Right atrium auricular region (tissue), 2 donors: ENCODE measurements at regions not wholly inside any gene's neighbourhood (a gene's known extent, or its start where the extent isn't known, plus 50 kb on each side); places are given as distances from the start of the nearest gene placed in this dataset.

Source experiments
- DNase-seq: peaks from one replicate; pipeline ENCODE4 v3.0.0-alpha.2; 2019; ENCODE audit warnings: low spot score
- H3K27ac ChIP-seq, 2 donors: fragments of 200-600 bp; sonication (generic); 1 replicate in 1 of 2; 2 replicates in 1 of 2; pipeline ENCODE4 v1.5.1; 2016 to 2019
- H3K27me3 ChIP-seq, 2 donors: fragments of 200-600 bp; sonication (generic); one replicate each; pipeline versions ENCODE4 v1.5.1 to v1.6.0; 2017 to 2019
- H3K36me3 ChIP-seq: fragments of 200-600 bp; sonication (generic); one replicate; pipeline ENCODE4 v1.5.1; 2016
- H3K4me1 ChIP-seq, 2 donors: fragments of 200-600 bp; sonication (generic); one replicate each; pipeline versions ENCODE4 v1.5.1 to v1.6.0; 2017 to 2019
- H3K4me3 ChIP-seq, 2 donors: fragments of 200-600 bp; sonication (generic); 1 replicate in 1 of 2; 2 replicates in 1 of 2; pipeline ENCODE4 v1.5.1; 2017 to 2019; ENCODE audit warnings: mild to moderate bottlenecking in 1 of 2, moderate library complexity in 1 of 2
- H3K9me3 ChIP-seq, 2 donors: fragments of 200-600 bp; sonication (generic); one replicate each; pipeline ENCODE4 v1.5.1; 2019
- CTCF ChIP-seq, 2 donors: fragments of 200-600 bp; sonication (generic); IDR thresholded peaks; one replicate each; pipeline ENCODE4 v1.5.1; 2019; ENCODE audit warnings: antibody characterized with exemption in 2 of 2

GRCh38 chr2:217475791-217476190, 527.0 kb downstream of the TNS1 start:
- H3K4me1 ChIP-seq: no peaks in the 10 kb centered on the region
- H3K27ac ChIP-seq: no peak overlapping the region
- H3K36me3 ChIP-seq: no peaks in the 10 kb centered on the region
- H3K4me3 ChIP-seq: no peak overlapping the region
- TF ChIP-seq CTCF (IDR thresholded peaks at IDR 0.05): no peak
- no peaks in the 10 kb centered on the region for H3K27me3 ChIP-seq
- DNase-seq: no peak
- no peaks in the 10 kb centered on the region for H3K9me3 ChIP-seq

- H3K4me3 ChIP-seq: no peak overlapping the region
- no peaks in the 10 kb centered on the region for H3K27me3 ChIP-seq
- TF ChIP-seq CTCF (IDR thresholded peaks at IDR 0.05): no peak
- no peaks in the 10 kb centered on the region for H3K4me1 ChIP-seq
- H3K27ac ChIP-seq: no peak overlapping the region
- no peak for DNase-seq
- no peaks in the 10 kb centered on the region for H3K36me3 ChIP-seq
- no peaks in the 10 kb centered on the region for H3K9me3 ChIP-seq
These were observed 527.7 kb downstream of the TNS1 start for GRCh38 chr2:217475101-217475500.

GRCh38 chr2:217471319-217471718, 531.5 kb downstream of the TNS1 start:
- Histone ChIP-seq H3K36me3 (no peaks in the 10 kb centered on the region), H3K9me3 (no peaks in the 10 kb centered on the region), H3K27me3 (no peaks in the 10 kb centered on the region), H3K4me1 (no peaks in the 10 kb centered on the region), H3K27ac (no peak overlapping the region), H3K4me3 (no peak overlapping the region)
- TF ChIP-seq CTCF (IDR thresholded peaks at IDR 0.05): no peak
- no peak for DNase-seq

- H3K9me3 ChIP-seq: no peaks in the 10 kb centered on the region
- no peaks in the 10 kb centered on the region for H3K36me3 ChIP-seq
- H3K27ac ChIP-seq: no peak overlapping the region
- TF ChIP-seq CTCF (IDR thresholded peaks at IDR 0.05): no peak
- no peak for DNase-seq
- no peaks in the 10 kb centered on the region for H3K27me3 ChIP-seq
- H3K4me1 ChIP-seq: no peaks in the 10 kb centered on the region
- H3K4me3 ChIP-seq: no peak overlapping the region
These were observed 533.5 kb downstream of the TNS1 start for GRCh38 chr2:217469203-217469810.

- Histone ChIP-seq H3K27ac (no peak overlapping the region), H3K27me3 (no peaks in the 10 kb centered on the region), H3K4me3 (no peak overlapping the region), H3K36me3 (no peaks in the 10 kb centered on the region), H3K4me1 (no peaks in the 10 kb centered on the region), H3K9me3 (no peaks in the 10 kb centered on the region)
- no peak for TF ChIP-seq CTCF (IDR thresholded peaks at IDR 0.05)
- no peak for DNase-seq
These were observed 534.6 kb downstream of the TNS1 start for GRCh38 chr2:217468042-217468830.
